ENCODE measurements at regions not wholly inside any gene's neighbourhood (a gene's known extent, or its start where the extent isn't known, plus 50 kb on each side); places are given as distances from the start of the nearest gene placed in this dataset.
"Not testable (repeated sequence)": the region's sequence is repeated elsewhere in the genome, so short reads cannot be mapped to it uniquely, and the experiment has no call there.

- Histone ChIP-seq H3K4me3 (replicated peaks; ENCODE audit: low read depth, low read length) (no peak overlapping the region), H3K36me3 (ENCODE audit: control insufficient read depth, insufficient read depth, low read length) (no peaks in the 10 kb centered on the region), H3K27me3 (replicated peaks; ENCODE audit: control insufficient read depth, insufficient read depth, low read length) (no peaks in the 10 kb centered on the region)
- TF ChIP-seq, protein P1, sequence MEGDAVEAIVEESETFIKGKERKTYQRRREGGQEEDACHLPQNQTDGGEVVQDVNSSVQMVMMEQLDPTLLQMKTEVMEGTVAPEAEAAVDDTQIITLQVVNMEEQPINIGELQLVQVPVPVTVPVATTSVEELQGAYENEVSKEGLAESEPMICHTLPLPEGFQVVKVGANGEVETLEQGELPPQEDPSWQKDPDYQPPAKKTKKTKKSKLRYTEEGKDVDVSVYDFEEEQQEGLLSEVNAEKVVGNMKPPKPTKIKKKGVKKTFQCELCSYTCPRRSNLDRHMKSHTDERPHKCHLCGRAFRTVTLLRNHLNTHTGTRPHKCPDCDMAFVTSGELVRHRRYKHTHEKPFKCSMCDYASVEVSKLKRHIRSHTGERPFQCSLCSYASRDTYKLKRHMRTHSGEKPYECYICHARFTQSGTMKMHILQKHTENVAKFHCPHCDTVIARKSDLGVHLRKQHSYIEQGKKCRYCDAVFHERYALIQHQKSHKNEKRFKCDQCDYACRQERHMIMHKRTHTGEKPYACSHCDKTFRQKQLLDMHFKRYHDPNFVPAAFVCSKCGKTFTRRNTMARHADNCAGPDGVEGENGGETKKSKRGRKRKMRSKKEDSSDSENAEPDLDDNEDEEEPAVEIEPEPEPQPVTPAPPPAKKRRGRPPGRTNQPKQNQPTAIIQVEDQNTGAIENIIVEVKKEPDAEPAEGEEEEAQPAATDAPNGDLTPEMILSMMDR (IDR thresholded peaks at IDR 0.05; ENCODE audit: insufficient read depth, low read length, poor library complexity, severe bottlenecking), result no peak
- no peak for DNase-seq (ENCODE audit: extremely low read depth, insufficient read length)
Measured at GRCh38 chr7:67671006-67671548, 674.4 kb downstream of the TYW1 start.

DNA sequence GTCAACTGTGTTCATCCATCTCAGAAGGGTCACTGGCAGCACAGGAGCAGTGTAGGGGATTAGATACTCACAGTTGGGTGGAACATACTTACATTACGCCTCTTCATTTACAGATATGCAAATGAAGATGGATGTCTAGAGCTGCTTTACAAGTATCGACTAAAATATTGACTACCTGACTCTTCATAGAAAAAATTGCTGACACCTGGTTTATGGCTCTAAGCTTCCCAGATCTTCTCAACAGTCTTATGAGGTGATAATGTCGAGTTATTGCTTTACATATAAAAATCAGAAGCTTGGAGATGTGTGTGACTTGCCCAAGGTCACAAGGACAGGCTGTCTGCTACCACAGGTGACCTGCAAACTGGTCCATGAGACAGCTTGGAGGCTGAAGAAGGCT, 677.2 kb downstream of the TYW1 start:
- TF ChIP-seq, protein P1 (IDR thresholded peaks at IDR 0.05; ENCODE audit: insufficient read depth, low read length, poor library complexity, severe bottlenecking), result no peak
- Histone ChIP-seq H3K27me3 (replicated peaks; ENCODE audit: control insufficient read depth, insufficient read depth, low read length) (no peaks in the 10 kb centered on the region), H3K36me3 (ENCODE audit: control insufficient read depth, insufficient read depth, low read length) (no peaks in the 10 kb centered on the region), H3K4me3 (replicated peaks; ENCODE audit: low read depth, low read length) (no peak overlapping the region)
- no peak for DNase-seq (ENCODE audit: extremely low read depth, insufficient read length)

DNA sequence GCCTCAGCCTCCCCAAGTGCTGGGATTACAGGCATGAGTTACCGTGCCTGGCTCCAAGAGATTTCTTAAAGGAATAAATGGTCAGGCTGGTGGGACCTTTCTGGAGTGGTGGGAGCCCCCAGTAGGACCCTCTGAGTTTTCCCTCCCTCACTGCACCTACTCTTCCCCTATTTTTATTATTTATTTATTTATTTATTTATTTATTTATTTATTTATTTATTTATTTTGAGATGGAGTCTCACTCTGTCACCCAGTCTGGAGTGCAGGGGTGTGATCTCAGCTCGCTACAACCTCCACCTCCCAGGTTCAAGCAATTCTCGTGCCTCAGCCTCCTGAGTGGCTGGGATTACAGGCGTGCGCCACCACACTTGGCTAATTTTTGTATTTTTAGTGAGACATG, 678.2 kb downstream of the TYW1 start:
- not testable (repeated sequence) for H3K4me3 ChIP-seq (replicated peaks; ENCODE audit: low read depth, low read length); H3K27me3 ChIP-seq (replicated peaks; ENCODE audit: control insufficient read depth, insufficient read depth, low read length); H3K36me3 ChIP-seq (ENCODE audit: control insufficient read depth, insufficient read depth, low read length); DNase-seq (ENCODE audit: extremely low read depth, insufficient read length)

DNA sequence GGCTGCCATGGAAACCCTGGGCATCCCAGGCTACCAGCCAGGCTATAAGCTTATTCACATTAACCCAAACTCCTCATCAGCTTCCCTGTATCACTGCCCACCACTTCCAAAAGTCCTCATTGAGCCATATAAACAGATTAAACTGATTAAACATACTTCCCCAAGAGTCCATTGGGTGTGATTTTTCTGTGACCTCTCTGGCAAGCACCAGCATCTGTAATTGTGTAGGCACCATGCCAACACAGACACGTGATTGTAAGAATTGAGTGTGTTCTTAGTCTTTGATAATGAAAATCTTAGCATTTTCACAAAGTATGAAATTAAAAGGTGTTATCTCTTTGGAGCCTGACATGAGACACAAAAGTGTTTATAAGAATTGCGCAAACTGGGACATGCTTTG, 679.3 kb downstream of the TYW1 start:
- H3K27me3 ChIP-seq (replicated peaks; ENCODE audit: control insufficient read depth, insufficient read depth, low read length), result no peaks in the 10 kb centered on the region
- TF ChIP-seq, protein P1 (IDR thresholded peaks at IDR 0.05; ENCODE audit: insufficient read depth, low read length, poor library complexity, severe bottlenecking), result no peak
- no peak for DNase-seq (ENCODE audit: extremely low read depth, insufficient read length)
- no peaks in the 10 kb centered on the region for H3K36me3 ChIP-seq (ENCODE audit: control insufficient read depth, insufficient read depth, low read length)
- H3K4me3 ChIP-seq (replicated peaks; ENCODE audit: low read depth, low read length), result no peak overlapping the region

DNA sequence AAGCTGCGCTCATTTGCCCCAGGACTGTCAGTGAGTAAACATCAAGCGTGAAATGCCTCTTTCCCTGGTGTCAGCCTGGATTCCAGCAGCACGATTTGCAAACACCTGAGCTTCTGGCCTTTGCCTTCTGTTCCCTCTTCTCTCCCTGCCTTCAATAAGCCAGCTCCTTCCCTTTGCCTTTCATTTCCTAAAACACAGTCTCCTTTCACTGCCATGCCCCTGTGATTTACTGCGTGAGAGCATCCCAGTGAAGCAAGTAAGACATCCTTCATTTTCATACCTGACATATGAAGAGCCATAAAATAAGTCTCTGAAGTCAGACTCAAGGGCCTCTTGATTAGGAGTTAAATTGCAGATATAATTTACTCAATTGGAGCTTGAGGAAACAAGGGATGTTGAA, 681.8 kb downstream of the TYW1 start:
- Histone ChIP-seq H3K36me3 (ENCODE audit: control insufficient read depth, insufficient read depth, low read length) (no peaks in the 10 kb centered on the region), H3K27me3 (replicated peaks; ENCODE audit: control insufficient read depth, insufficient read depth, low read length) (no peaks in the 10 kb centered on the region), H3K4me3 (replicated peaks; ENCODE audit: low read depth, low read length) (no peak overlapping the region)
- TF ChIP-seq, protein P1 (IDR thresholded peaks at IDR 0.05; ENCODE audit: insufficient read depth, low read length, poor library complexity, severe bottlenecking), result no peak
- DNase-seq (ENCODE audit: extremely low read depth, insufficient read length), result no peak

GRCh38 chr7:67683628-67684027, 687.0 kb downstream of the TYW1 start:
- H3K27me3 ChIP-seq (replicated peaks; ENCODE audit: control insufficient read depth, insufficient read depth, low read length), result no peaks in the 10 kb centered on the region
- TF ChIP-seq, protein P1 (IDR thresholded peaks at IDR 0.05; ENCODE audit: insufficient read depth, low read length, poor library complexity, severe bottlenecking), result no peak
- H3K4me3 ChIP-seq (replicated peaks; ENCODE audit: low read depth, low read length), result no peak overlapping the region
- no peak for DNase-seq (ENCODE audit: extremely low read depth, insufficient read length)
- H3K36me3 ChIP-seq (ENCODE audit: control insufficient read depth, insufficient read depth, low read length), result no peaks in the 10 kb centered on the region

Measured in GM06990 (cell line).